Gastroesophageal sphincter (tissue), 2 donors: ENCODE measurements at regions not wholly inside any gene's neighbourhood (a gene's known extent, or its start where the extent isn't known, plus 50 kb on each side); places are given as distances from the start of the nearest gene placed in this dataset.

Experiments
- EP300 ChIP-seq: sonication (generic); formaldehyde crosslinking; IDR thresholded peaks from one replicate; pipeline ENCODE4 v1.6.1; 2017; ENCODE audit warnings: antibody characterized with exemption, mild to moderate bottlenecking
- POLR2AphosphoS5 ChIP-seq: sonication (generic); formaldehyde crosslinking; IDR thresholded peaks from one replicate; pipeline ENCODE4 v1.6.1; 2017; ENCODE audit warnings: antibody characterized with exemption

DNA sequence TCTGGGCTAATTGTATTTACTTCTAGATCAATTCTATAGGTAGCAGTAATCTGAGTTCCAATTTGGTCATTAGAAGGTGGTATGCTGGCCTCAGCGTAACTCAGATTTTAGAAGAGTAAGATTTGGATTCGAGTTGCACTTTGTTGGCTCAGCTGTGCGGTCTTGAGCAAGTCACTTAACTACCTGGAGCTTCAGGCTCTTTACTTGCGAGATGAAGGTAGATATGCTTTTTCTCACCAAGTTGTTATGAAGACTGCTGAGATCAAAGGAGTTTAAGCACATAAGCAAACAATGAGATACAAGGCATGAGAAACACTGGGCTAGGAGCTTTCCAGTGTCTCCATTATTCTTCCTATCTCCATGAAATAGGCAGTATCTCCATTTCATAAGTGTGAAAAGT lies 133.8 kb upstream of the RANBP3L start:
- TF ChIP-seq EP300: no peak
- no peak for TF ChIP-seq POLR2AphosphoS5
